Activated B cell treated with CpG ODN at 0.5 μM for 24 hours (primary cell): ENCODE measurements at regions not wholly inside any gene's neighbourhood (a gene's known extent, or its start where the extent isn't known, plus 50 kb on each side); places are given as distances from the start of the nearest gene placed in this dataset.
"Not testable (repeated sequence)": the region's sequence is repeated elsewhere in the genome, so short reads cannot be mapped to it uniquely, and the experiment has no call there.

Source experiments
- ATAC-seq: fragments of 200-7000 bp; cut with Tn5 transposase; one replicate; pipeline ENCODE4 v1.10.0; 2021; ENCODE audit warnings: low read depth, mild to moderate bottlenecking, moderate library complexity
- CTCF ChIA-PET: fragments of 350-600 bp; sonication (Branson Sonifier 250); formaldehyde crosslinking; loops from one replicate; lab custom pipeline; 2021; ENCODE audit warnings: antibody characterized with exemption; lab: Charles Lee
- POLR2A ChIA-PET: fragments of 350-600 bp; sonication (Branson Sonifier 250); formaldehyde crosslinking; loops from one replicate; lab custom pipeline; 2021; ENCODE audit warnings: antibody characterized with exemption; lab: Charles Lee
- DNase-seq: peaks from one replicate; pipeline ENCODE4 v3.0.0; 2022
- H3K27ac Mint-ChIP-seq: one replicate; pipeline ENCODE4 v1.8.0; 2020; ENCODE audit warnings: mixed read lengths
- H3K27me3 Mint-ChIP-seq: one replicate; pipeline ENCODE4 v1.8.0; 2021; ENCODE audit warnings: mixed read lengths
- H3K36me3 Mint-ChIP-seq: one replicate; pipeline ENCODE4 v1.8.0; 2021; ENCODE audit warnings: low read depth, mixed read lengths
- H3K4me1 Mint-ChIP-seq: one replicate; pipeline ENCODE4 v1.8.0; 2021; ENCODE audit warnings: mixed read lengths
- H3K4me3 Mint-ChIP-seq: one replicate; pipeline ENCODE4 v1.8.0; 2020; ENCODE audit warnings: mild to moderate bottlenecking, mixed read lengths
- H3K9me3 Mint-ChIP-seq: one replicate; pipeline ENCODE4 v1.8.0; 2020; ENCODE audit warnings: mixed read lengths
- intact Hi-C: fragments of 100-400 bp; cut with micrococcal nuclease; formaldehyde crosslinking; loops from one replicate; pipeline ENCODE4 v1.15.1; 2024
- TF ChIP-seq, protein P1 (sequence below): fragments of 200-600 bp; IDR thresholded peaks from one replicate; pipeline ENCODE4 v1.8.0; 2022; ENCODE audit warnings: antibody characterized with exemption, mild to moderate bottlenecking

DNA sequence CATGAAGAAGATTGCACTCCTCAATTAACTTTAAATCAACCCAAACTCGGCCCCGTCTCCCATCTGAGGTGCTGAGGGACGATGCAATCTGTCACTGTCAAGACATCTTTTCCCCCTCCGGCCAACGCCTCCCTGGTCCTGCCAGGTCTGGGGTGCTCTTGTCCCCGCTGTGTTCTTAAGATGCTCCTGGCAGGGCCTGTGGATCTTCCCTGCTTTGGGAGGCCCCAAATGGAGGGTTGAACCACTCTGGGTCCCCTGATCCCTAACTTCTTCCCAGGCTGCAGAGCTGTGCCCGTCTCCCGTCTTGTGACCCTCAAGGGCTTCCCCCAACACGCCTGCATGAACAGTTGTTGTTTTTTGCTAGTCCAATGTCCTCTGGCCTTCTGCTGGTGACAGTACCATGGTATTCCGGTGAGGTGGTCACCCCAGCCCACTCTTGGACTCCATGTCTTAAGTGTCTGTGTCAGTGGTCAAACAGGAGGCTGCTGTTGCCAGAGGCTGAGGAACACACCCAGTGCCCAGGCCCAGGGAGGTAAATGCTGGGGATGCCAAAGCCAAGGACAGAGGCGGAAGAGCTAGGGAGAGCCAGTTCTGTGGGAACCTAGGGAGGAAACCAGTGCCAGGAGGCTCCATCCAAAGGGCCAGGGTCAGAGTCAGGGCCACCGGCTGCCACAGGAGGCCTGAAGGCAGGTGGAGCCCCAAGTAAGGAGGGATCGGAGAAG lies 70.6 kb upstream of the SHANK2 start:
- ATAC-seq: no peak
- H3K27ac Mint-ChIP-seq: no peak overlapping the region
- TF ChIP-seq, protein P1, sequence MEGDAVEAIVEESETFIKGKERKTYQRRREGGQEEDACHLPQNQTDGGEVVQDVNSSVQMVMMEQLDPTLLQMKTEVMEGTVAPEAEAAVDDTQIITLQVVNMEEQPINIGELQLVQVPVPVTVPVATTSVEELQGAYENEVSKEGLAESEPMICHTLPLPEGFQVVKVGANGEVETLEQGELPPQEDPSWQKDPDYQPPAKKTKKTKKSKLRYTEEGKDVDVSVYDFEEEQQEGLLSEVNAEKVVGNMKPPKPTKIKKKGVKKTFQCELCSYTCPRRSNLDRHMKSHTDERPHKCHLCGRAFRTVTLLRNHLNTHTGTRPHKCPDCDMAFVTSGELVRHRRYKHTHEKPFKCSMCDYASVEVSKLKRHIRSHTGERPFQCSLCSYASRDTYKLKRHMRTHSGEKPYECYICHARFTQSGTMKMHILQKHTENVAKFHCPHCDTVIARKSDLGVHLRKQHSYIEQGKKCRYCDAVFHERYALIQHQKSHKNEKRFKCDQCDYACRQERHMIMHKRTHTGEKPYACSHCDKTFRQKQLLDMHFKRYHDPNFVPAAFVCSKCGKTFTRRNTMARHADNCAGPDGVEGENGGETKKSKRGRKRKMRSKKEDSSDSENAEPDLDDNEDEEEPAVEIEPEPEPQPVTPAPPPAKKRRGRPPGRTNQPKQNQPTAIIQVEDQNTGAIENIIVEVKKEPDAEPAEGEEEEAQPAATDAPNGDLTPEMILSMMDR: no peak
- intact Hi-C loops: no loop called here
- peaks cover 16% of the 10 kb centered on the region for H3K27me3 Mint-ChIP-seq
- H3K9me3 Mint-ChIP-seq: peaks cover 12% of the 10 kb centered on the region
- no peak for DNase-seq
- CTCF ChIA-PET: no interaction called here
- H3K4me3 Mint-ChIP-seq: no peak overlapping the region
- H3K4me1 Mint-ChIP-seq: no peaks in the 10 kb centered on the region
- H3K36me3 Mint-ChIP-seq: no peaks in the 10 kb centered on the region
- POLR2A ChIA-PET: no interaction called here

DNA sequence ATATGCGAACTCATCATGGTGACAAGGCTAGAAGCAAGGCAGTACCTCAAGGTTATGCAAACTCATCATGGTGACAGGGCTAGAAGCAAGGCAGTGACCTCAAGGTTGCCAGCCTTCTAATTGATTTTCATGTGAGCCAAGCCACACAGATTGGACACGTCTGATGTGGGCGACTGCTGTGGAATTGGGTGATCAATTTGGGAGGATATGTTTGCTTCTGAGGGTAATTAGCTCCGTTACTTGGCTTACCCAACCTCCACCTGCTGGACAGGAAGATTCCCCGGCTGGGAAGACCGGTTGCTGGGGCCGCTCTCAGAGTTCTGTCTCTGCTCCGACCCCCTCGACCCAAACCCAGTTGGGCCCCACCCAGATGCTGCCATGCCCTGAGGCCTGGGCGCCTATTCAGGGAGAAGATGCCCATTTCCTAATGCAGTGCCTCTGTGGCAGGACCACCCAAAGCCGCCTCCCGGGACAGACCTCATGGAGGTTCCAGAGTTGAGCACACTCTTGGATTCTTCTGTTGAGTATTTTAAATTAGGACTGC lies 69.9 kb upstream of the SHANK2 start:
- TF ChIP-seq, protein P1: no peak
- DNase-seq (no peak), ATAC-seq (no peak)
- Mint-ChIP-seq H3K27me3 (peaks cover 16% of the 10 kb centered on the region), H3K4me1 (no peaks in the 10 kb centered on the region), H3K36me3 (no peaks in the 10 kb centered on the region), H3K4me3 (no peak overlapping the region), H3K9me3 (peaks cover 12% of the 10 kb centered on the region), H3K27ac (no peak overlapping the region)
- POLR2A ChIA-PET: no interaction called here
- intact Hi-C loops: no loop called here
- CTCF ChIA-PET: interaction anchor here (0.8 kb wide), 1 partner anchor 43 kb away, joined by 3 read pairs; no protein-coding TSS in a partner anchor

DNA sequence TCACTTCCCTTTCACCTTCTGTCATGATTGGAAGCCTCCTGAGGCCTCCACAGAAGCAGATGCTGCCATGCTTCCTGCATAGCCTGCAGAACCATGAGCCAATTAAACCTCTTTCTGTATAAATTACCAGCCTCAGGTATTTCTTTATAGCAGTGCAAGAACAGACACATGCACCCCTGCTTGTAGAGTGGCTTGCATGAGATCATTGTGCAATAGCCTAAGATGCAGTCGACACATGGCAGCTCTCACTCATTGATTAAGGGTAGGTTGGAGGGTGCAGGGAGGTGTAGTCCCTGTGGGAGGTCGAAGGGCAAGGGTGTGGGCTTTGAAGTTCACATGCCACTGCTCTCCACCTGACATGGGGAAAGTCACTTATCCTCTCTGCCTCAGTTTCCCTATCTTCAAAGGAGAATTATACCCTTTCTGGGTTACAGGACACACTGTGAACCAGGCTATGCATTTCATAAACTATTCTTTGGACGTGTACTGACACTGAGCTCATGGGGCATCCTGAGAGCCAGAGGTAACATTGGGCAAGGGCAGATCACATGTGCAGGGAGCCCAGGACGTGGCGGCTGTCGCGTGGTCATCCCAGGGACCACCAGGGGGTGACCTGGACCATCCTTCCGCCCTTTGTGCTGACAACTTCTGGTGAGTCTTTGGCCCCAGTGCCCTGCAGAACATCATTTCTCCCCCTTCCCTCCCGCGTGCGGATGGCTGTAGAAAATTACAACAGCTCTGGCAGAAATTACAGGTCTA lies 69.2 kb upstream of the SHANK2 start:
- no peak for DNase-seq
- CTCF ChIA-PET: interaction anchor here (0.8 kb wide), 1 partner anchor 44 kb away, joined by 3 read pairs; no protein-coding TSS in a partner anchor
- Mint-ChIP-seq H3K27me3 (peaks cover 16% of the 10 kb centered on the region), H3K4me1 (no peaks in the 10 kb centered on the region), H3K9me3 (peaks cover 14% of the 10 kb centered on the region), H3K4me3 (no peak overlapping the region), H3K27ac (no peak overlapping the region), H3K36me3 (no peaks in the 10 kb centered on the region)
- intact Hi-C loops: no loop called here
- no peak for ATAC-seq
- POLR2A ChIA-PET: no interaction called here
- TF ChIP-seq, protein P1: no peak

DNA sequence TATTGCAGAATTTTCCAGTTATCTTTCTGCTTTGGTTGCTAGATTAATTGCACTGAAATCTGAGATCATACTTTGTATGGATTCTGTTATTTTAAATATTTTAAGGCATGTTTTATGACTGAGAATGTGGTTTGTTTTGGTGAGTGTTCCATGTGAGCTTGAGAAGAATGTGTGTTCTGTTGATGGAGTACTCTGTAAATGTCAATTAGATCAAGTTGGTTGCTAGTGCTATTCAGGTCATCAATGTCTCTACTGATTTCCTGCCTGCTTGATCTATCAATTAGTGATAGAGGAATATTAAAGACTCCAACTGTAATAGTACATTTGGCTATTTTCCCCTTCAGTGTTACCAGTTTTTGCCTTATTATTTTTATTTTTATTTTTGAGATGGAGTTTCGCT lies 64.3 kb upstream of the SHANK2 start:
- ATAC-seq (no peak), DNase-seq (no peak)
- peaks cover 11% of the 10 kb centered on the region for H3K27me3 Mint-ChIP-seq
- intact Hi-C loops: no loop called here
- CTCF ChIA-PET: no interaction called here
- H3K4me3 Mint-ChIP-seq: no peak overlapping the region
- H3K9me3 Mint-ChIP-seq: peaks cover 17% of the 10 kb centered on the region
- TF ChIP-seq, protein P1: no peak
- no peak overlapping the region for H3K27ac Mint-ChIP-seq
- H3K4me1 Mint-ChIP-seq: no peaks in the 10 kb centered on the region
- H3K36me3 Mint-ChIP-seq: no peaks in the 10 kb centered on the region
- POLR2A ChIA-PET: no interaction called here

DNA sequence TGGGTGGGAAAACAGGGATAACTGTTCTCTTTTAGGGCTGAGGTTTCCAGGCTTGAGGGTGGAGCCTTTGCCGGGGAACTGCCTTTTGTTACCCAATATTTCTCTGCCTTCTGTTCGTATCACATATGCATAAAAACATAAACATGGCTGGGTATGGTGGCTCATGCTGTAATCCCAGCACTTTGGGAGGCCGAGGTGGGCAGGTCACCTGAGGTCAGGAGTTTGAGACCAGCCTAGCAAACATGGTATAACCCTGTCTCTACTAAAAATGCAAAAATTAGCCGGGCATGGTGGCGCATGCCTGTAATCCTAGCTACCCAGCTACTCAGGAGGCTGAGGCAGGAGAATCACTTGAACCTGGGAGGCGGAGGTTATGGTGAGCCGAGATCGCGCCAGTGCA lies 60.2 kb upstream of the SHANK2 start:
- H3K9me3 Mint-ChIP-seq, DNase-seq, H3K4me3 Mint-ChIP-seq, H3K36me3 Mint-ChIP-seq, CTCF ChIA-PET, H3K27me3 Mint-ChIP-seq, ATAC-seq, H3K4me1 Mint-ChIP-seq, intact Hi-C loops, H3K27ac Mint-ChIP-seq, POLR2A ChIA-PET: not testable (repeated sequence)
